NCI-H146 (cell line): ENCODE measurements at regions not wholly inside any gene's neighbourhood (a gene's known extent, or its start where the extent isn't known, plus 50 kb on each side); places are given as distances from the start of the nearest gene placed in this dataset.

Experiments used
- DNase-seq: peaks from one replicate; lab custom pipeline; 2025; lab: John Stamatoyannopoulos, UW

GRCh38 chr18:28712796-28713425 is 536.0 kb upstream of the CDH2 start:
- no peak for DNase-seq

GRCh38 chr18:28712172-28712571 is 535.2 kb upstream of the CDH2 start:
- no peak for DNase-seq

- no peak for DNase-seq
These were observed 534.2 kb upstream of the CDH2 start for GRCh38 chr18:28711096-28711495.

- no peak for DNase-seq
These were observed 530.1 kb upstream of the CDH2 start for GRCh38 chr18:28707006-28707405.

- DNase-seq: no peak
These were observed 529.5 kb upstream of the CDH2 start for GRCh38 chr18:28706397-28706796.

- DNase-seq: no peak
These were observed 528.6 kb upstream of the CDH2 start for GRCh38 chr18:28705482-28705881.

- no peak for DNase-seq
These were observed 515.4 kb upstream of the CDH2 start for GRCh38 chr18:28692337-28692736.

GRCh38 chr18:28691496-28691840 is 514.5 kb upstream of the CDH2 start:
- no peak for DNase-seq

GRCh38 chr18:28690836-28691495 is 514.0 kb upstream of the CDH2 start:
- no peak for DNase-seq

- DNase-seq: no peak
These were observed 513.2 kb upstream of the CDH2 start for GRCh38 chr18:28690100-28690499.

- DNase-seq: no peak
These were observed 512.7 kb upstream of the CDH2 start for GRCh38 chr18:28689588-28689987.

GRCh38 chr18:28684746-28685355 is 507.9 kb upstream of the CDH2 start:
- DNase-seq: no peak

GRCh38 chr18:28682912-28683311 is 506.0 kb upstream of the CDH2 start:
- no peak for DNase-seq

GRCh38 chr18:28669165-28669564 is 492.2 kb upstream of the CDH2 start:
- no peak for DNase-seq

GRCh38 chr18:28666216-28666615 is 489.3 kb upstream of the CDH2 start:
- no peak for DNase-seq

GRCh38 chr18:28657961-28658360 is 481.0 kb upstream of the CDH2 start:
- DNase-seq: no peak

GRCh38 chr18:28652654-28653053 is 475.7 kb upstream of the CDH2 start:
- DNase-seq: no peak

GRCh38 chr18:28651298-28651697 is 474.4 kb upstream of the CDH2 start:
- DNase-seq: no peak

GRCh38 chr18:28650860-28651259 is 473.9 kb upstream of the CDH2 start:
- no peak for DNase-seq

- DNase-seq: no peak
These were observed 471.0 kb upstream of the CDH2 start for GRCh38 chr18:28647961-28648360.

GRCh38 chr18:28637897-28638296 is 461.0 kb upstream of the CDH2 start:
- DNase-seq: no peak

- no peak for DNase-seq
These were observed 458.6 kb upstream of the CDH2 start for GRCh38 chr18:28635530-28635929.

GRCh38 chr18:28626756-28627155 is 449.8 kb upstream of the CDH2 start:
- DNase-seq: no peak

GRCh38 chr18:28607991-28608390 is 431.1 kb upstream of the CDH2 start:
- DNase-seq: no peak
